ENCODE measurements at regions not wholly inside any gene's neighbourhood (a gene's known extent, or its start where the extent isn't known, plus 50 kb on each side); places are given as distances from the start of the nearest gene placed in this dataset.
"Not testable (repeated sequence)": the region's sequence is repeated elsewhere in the genome, so short reads cannot be mapped to it uniquely, and the experiment has no call there.

- Mint-ChIP-seq H3K27ac (ENCODE audit: unreplicated experiment) (no peak overlapping the region), H3K4me1 (no peaks in the 10 kb centered on the region), H3K36me3 (ENCODE audit: low read depth) (no peaks in the 10 kb centered on the region), H3K4me3 (no peak overlapping the region), H3K9me3 (peaks cover 6% of the 10 kb centered on the region), H3K27me3 (ENCODE audit: low read depth) (no peaks in the 10 kb centered on the region)
- no peak for TF ChIP-seq CTCF (conservative IDR thresholded peaks at IDR 0.05)
- no peak for DNase-seq (ENCODE audit: low read depth, low spot score)
Observed at GRCh38 chr2:223488814-223489213, 113.3 kb downstream of the SCG2 start.

DNA sequence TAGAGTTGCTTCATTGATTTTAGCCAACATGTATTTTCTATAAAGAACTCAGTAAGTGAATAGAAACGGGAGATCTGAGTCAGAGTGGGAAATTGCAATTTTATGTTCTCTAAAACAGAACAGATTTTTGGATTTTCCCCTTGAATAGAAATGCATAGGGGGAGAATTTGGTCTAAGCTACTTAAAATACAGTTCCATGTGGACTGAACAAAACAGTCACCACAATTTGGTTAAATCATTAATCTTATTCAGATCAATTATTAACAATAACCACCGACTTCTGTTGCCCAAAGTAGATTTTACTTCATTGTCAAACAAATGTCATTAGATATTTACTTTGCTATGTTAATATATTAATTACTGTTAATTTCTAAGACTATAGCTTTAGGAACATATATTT is 107.7 kb downstream of the SCG2 start:
- DNase-seq (ENCODE audit: low read depth, low spot score): no peak
- TF ChIP-seq CTCF (conservative IDR thresholded peaks at IDR 0.05): no peak
- Mint-ChIP-seq H3K36me3 (ENCODE audit: low read depth) (no peaks in the 10 kb centered on the region), H3K9me3 (peaks cover 6% of the 10 kb centered on the region), H3K4me1 (no peaks in the 10 kb centered on the region), H3K4me3 (no peak overlapping the region), H3K27ac (ENCODE audit: unreplicated experiment) (no peak overlapping the region), H3K27me3 (ENCODE audit: low read depth) (no peaks in the 10 kb centered on the region)

DNA sequence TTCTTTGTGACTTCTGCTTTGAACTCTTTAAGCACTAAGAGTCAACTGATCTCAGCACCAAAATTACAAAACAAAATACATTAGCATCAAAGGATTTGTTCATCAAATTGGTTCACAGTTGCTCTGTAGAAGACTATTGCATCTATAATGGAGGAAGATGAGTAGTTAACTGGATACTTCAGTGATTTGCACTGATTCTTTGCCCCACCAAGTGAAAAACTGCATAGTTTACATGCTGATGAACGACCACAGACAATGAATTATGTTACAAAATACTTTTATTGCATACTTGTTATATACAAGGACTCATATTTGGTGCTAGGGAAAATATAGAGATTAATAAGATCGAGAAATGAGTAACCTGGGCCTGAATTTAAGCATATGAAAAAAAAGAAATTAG is 107.2 kb downstream of the SCG2 start:
- no peak overlapping the region for H3K4me3 Mint-ChIP-seq
- DNase-seq (ENCODE audit: low read depth, low spot score): no peak
- no peaks in the 10 kb centered on the region for H3K4me1 Mint-ChIP-seq
- no peak overlapping the region for H3K27ac Mint-ChIP-seq (ENCODE audit: unreplicated experiment)
- peaks cover 6% of the 10 kb centered on the region for H3K9me3 Mint-ChIP-seq
- H3K36me3 Mint-ChIP-seq (ENCODE audit: low read depth): no peaks in the 10 kb centered on the region
- TF ChIP-seq CTCF (conservative IDR thresholded peaks at IDR 0.05): no peak
- H3K27me3 Mint-ChIP-seq (ENCODE audit: low read depth): no peaks in the 10 kb centered on the region

- not testable (repeated sequence) for H3K27ac Mint-ChIP-seq (ENCODE audit: unreplicated experiment); H3K27me3 Mint-ChIP-seq (ENCODE audit: low read depth); H3K4me1 Mint-ChIP-seq; H3K4me3 Mint-ChIP-seq; H3K36me3 Mint-ChIP-seq (ENCODE audit: low read depth); H3K9me3 Mint-ChIP-seq; DNase-seq (ENCODE audit: low read depth, low spot score)
Observed at GRCh38 chr2:223496853-223497252, 105.3 kb downstream of the SCG2 start.

GRCh38 chr2:223500709-223501108 is 101.5 kb downstream of the SCG2 start:
- H3K27ac Mint-ChIP-seq (ENCODE audit: unreplicated experiment): no peak overlapping the region
- no peaks in the 10 kb centered on the region for H3K9me3 Mint-ChIP-seq
- H3K4me3 Mint-ChIP-seq: no peak overlapping the region
- H3K4me1 Mint-ChIP-seq: no peaks in the 10 kb centered on the region
- no peaks in the 10 kb centered on the region for H3K27me3 Mint-ChIP-seq (ENCODE audit: low read depth)
- no peaks in the 10 kb centered on the region for H3K36me3 Mint-ChIP-seq (ENCODE audit: low read depth)
- no peak for TF ChIP-seq CTCF (conservative IDR thresholded peaks at IDR 0.05)
- DNase-seq (ENCODE audit: low read depth, low spot score): no peak

- no peak for DNase-seq (ENCODE audit: low read depth, low spot score)
- no peak for TF ChIP-seq CTCF (conservative IDR thresholded peaks at IDR 0.05)
- H3K4me3 Mint-ChIP-seq: no peak overlapping the region
- H3K9me3 Mint-ChIP-seq: no peaks in the 10 kb centered on the region
- H3K36me3 Mint-ChIP-seq (ENCODE audit: low read depth): no peaks in the 10 kb centered on the region
- H3K4me1 Mint-ChIP-seq: no peaks in the 10 kb centered on the region
- no peak overlapping the region for H3K27ac Mint-ChIP-seq (ENCODE audit: unreplicated experiment)
- H3K27me3 Mint-ChIP-seq (ENCODE audit: low read depth): no peaks in the 10 kb centered on the region
Observed at GRCh38 chr2:223501641-223502040, 100.5 kb downstream of the SCG2 start.

All from neural crest cell (in vitro differentiated cells).